ENCODE measurements at regions not wholly inside any gene's neighbourhood (a gene's known extent, or its start where the extent isn't known, plus 50 kb on each side); places are given as distances from the start of the nearest gene placed in this dataset.
"Not testable (repeated sequence)": the region's sequence is repeated elsewhere in the genome, so short reads cannot be mapped to it uniquely, and the experiment has no call there.

GRCh38 chr14:23751616-23752015 is 115.5 kb downstream of the DHRS2 start:
- no peak for DNase-seq (ENCODE audit: low spot score)

GRCh38 chr14:23763394-23763793 is 127.2 kb downstream of the DHRS2 start:
- no peak for DNase-seq (ENCODE audit: low spot score)

- no peak for DNase-seq (ENCODE audit: low spot score)
These were observed 130.7 kb downstream of the DHRS2 start for GRCh38 chr14:23766737-23767401.

GRCh38 chr14:23769221-23769728 is 133.1 kb downstream of the DHRS2 start:
- not testable (repeated sequence) for DNase-seq (ENCODE audit: low spot score)

- DNase-seq (ENCODE audit: low spot score) = no peak
These were observed 137.8 kb downstream of the DHRS2 start for GRCh38 chr14:23773981-23774380.

DNA sequence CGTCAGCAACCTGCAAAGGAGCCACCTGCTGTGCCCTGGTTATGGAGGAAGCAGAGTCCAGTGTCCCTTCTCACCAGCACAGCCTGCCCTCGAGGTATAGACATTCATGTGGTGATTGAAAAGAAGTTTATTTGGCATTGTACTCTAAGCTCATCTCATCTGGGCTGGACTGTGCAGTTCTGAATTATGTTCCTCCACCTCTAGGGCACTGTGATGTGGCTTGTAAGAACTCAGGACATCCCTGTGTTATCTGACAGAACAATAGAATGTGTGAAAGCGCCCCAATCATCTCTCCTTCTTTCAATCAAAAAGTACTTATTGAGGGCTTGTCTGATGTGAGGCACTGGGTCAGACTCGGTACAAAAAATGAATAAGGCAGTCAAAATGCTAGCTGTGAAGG is 140.1 kb downstream of the DHRS2 start:
- no peak for DNase-seq (ENCODE audit: low spot score)

GRCh38 chr14:23785208-23785607 is 149.0 kb downstream of the DHRS2 start:
- no peak for DNase-seq (ENCODE audit: low spot score)

- DNase-seq (ENCODE audit: low spot score) = no peak
These were observed 151.3 kb downstream of the DHRS2 start for GRCh38 chr14:23787436-23787835.

GRCh38 chr14:23789696-23790095 is 153.5 kb downstream of the DHRS2 start:
- no peak for DNase-seq (ENCODE audit: low spot score)

GRCh38 chr14:23793532-23793931 is 157.4 kb downstream of the DHRS2 start:
- no peak for DNase-seq (ENCODE audit: low spot score)

DNA sequence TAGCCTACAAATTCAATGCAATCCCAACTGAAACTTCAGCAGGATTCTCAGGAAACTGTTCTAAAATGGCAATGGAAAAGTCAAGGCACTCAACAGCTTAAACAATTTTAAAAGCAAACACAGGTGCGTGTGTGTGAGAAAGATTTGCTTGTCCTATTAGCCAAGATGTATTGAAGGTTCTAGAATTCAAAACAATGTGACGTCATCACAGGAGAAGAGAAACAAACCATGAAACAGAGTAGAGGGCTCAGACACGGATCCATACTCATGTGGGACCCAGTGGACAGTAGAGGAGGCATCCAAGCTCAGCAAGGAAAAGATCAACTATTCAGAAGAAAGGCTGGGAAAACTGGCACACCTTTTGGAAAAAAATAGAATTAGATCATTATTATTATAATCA is 152.8 kb upstream of the DHRS4 start:
- no peak for DNase-seq (ENCODE audit: low spot score)

DNA sequence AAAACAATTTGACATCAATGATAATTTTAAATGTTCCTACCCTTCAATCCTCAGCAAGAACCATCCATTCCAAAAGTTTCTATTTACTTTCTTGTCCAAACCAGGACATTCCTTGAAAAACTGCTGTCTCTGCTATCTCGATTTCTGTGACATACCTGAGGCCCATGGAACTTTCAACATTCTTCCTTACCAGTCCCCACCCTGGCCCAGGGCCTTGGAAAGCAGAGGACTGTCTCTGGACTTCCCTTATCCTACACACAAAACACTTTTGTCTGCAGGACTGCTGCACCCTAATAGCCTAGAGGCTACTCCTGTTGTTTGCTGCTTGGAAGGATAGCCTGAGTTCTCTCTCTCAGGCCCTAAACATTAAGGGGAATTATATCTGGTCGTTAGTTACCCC is 151.8 kb upstream of the DHRS4 start:
- DNase-seq (ENCODE audit: low spot score) = no peak

DNA sequence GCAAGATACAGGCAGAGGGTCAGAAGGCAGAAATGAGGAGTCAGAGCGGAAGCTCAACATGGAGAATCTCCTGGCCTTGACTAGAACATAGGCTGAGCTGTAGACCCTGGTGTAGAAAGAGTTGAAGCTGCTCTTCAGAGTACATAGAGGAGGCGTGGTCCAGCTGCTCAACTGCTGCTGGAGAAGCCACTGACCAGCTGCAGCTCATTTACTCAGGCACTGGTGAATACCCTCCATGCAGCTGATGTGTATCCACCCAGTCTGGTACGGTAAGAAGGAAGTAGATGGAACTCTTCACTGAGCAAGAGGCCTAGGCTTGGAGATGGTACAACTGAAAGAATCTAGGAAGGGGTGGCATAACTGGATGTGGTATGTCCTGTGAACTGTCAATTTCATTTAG is 148.8 kb upstream of the DHRS4 start:
- no peak for DNase-seq (ENCODE audit: low spot score)

- DNase-seq (ENCODE audit: low spot score) = no peak
These were observed 147.8 kb upstream of the DHRS4 start for GRCh38 chr14:23805761-23806160.

- DNase-seq (ENCODE audit: low spot score) = no peak
These were observed 138.9 kb upstream of the DHRS4 start for GRCh38 chr14:23814527-23815256.

GRCh38 chr14:23816371-23816770 is 137.2 kb upstream of the DHRS4 start:
- no peak for DNase-seq (ENCODE audit: low spot score)

DNA sequence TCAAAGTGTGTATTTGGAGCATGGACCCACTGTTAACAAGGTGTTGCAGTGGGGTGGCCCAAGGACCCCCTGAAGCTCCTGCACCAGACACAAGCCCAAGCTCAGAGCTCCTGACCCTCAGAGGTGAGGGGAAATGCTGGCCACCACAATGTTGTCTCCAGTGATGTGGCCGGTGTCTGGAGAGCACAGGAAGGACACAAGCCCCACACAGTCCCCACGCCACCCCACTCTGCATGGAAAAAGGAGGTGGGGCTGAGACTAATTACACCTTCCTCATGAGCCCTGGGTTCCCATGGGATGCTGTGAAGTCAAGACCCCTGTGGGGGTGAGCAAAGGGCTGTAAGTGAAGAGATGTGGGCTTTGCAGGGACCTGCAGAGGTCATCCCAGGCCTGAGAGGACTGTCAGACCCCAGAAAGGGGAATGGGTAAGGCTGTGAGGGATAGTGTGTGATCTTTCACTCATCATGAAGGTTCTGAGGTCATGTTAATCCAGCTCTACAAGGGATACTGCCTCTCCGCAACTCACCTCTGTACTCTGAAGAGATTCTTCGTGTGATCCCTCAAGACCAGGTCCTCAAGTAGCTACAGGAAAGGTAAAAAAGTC is 136.3 kb upstream of the DHRS4 start:
- no peak for DNase-seq (ENCODE audit: low spot score)

GRCh38 chr14:23827100-23827892 is 126.3 kb upstream of the DHRS4 start:
- no peak for DNase-seq (ENCODE audit: low spot score)

- DNase-seq (ENCODE audit: low spot score) = no peak
These were observed 125.6 kb upstream of the DHRS4 start for GRCh38 chr14:23828001-23828400.

GRCh38 chr14:23828616-23829015 is 125.0 kb upstream of the DHRS4 start:
- DNase-seq (ENCODE audit: low spot score) = no peak

- peak; percentile 70 for DNase-seq (ENCODE audit: low spot score)
These were observed 123.7 kb upstream of the DHRS4 start for GRCh38 chr14:23829736-23830471.

GRCh38 chr14:23831596-23831995 is 122.0 kb upstream of the DHRS4 start:
- DNase-seq (ENCODE audit: low spot score) = no peak

Data from AG08396 (cell line).